NCI-H748 (cell line): ENCODE measurements at regions not wholly inside any gene's neighbourhood (a gene's known extent, or its start where the extent isn't known, plus 50 kb on each side); places are given as distances from the start of the nearest gene placed in this dataset.

Experiments
- DNase-seq: peaks from one replicate; lab custom pipeline; 2025; ENCODE audit not compliant: unreplicated experiment; lab: John Stamatoyannopoulos, UW

GRCh38 chr21:41653954-41654491, 112.8 kb downstream of the RIPK4 start:
- DNase-seq = no peak

GRCh38 chr21:41653243-41653953, 113.5 kb downstream of the RIPK4 start:
- DNase-seq = no peak

- no peak for DNase-seq
These were observed 115.0 kb downstream of the RIPK4 start for GRCh38 chr21:41651830-41652229.

GRCh38 chr21:41651406-41651805, 115.4 kb downstream of the RIPK4 start:
- DNase-seq = no peak

- DNase-seq = no peak
These were observed 116.2 kb downstream of the RIPK4 start for GRCh38 chr21:41650526-41651145.

GRCh38 chr21:41648591-41649031, 118.2 kb downstream of the RIPK4 start:
- DNase-seq = no peak

- DNase-seq = no peak
These were observed 118.9 kb downstream of the RIPK4 start for GRCh38 chr21:41647806-41648561.

- no peak for DNase-seq
These were observed 123.4 kb downstream of the RIPK4 start for GRCh38 chr21:41643246-41643966.

GRCh38 chr21:41641821-41642701, 124.8 kb downstream of the RIPK4 start:
- no peak for DNase-seq

GRCh38 chr21:41641510-41641815, 125.4 kb downstream of the RIPK4 start:
- DNase-seq = no peak

GRCh38 chr21:41640748-41641509, 125.9 kb downstream of the RIPK4 start:
- no peak for DNase-seq

GRCh38 chr21:41639766-41640165, 127.1 kb downstream of the RIPK4 start:
- DNase-seq = no peak

GRCh38 chr21:41639336-41639735, 127.5 kb downstream of the RIPK4 start:
- DNase-seq = no peak

- DNase-seq = no peak
These were observed 128.6 kb downstream of the RIPK4 start for GRCh38 chr21:41638201-41638790.

- DNase-seq = peak; percentile 63
These were observed 129.0 kb upstream of the TMPRSS2 start for GRCh38 chr21:41636636-41637630.

GRCh38 chr21:41635874-41636273, 127.9 kb upstream of the TMPRSS2 start:
- DNase-seq = no peak

- no peak for DNase-seq
These were observed 126.9 kb upstream of the TMPRSS2 start for GRCh38 chr21:41634858-41635257.

- no peak for DNase-seq
These were observed 126.3 kb upstream of the TMPRSS2 start for GRCh38 chr21:41634211-41634694.
